HG03469 (cell line): ENCODE measurements at regions not wholly inside any gene's neighbourhood (a gene's known extent, or its start where the extent isn't known, plus 50 kb on each side); places are given as distances from the start of the nearest gene placed in this dataset.

ENCODE experiments used
- ATAC-seq: cut with Tn5 transposase; IDR thresholded peaks from one replicate; pipeline ENCODE4 v1.9.1; 2021; ENCODE audit warnings: mild to moderate bottlenecking, moderate library complexity, moderate number of reproducible peaks; ENCODE audit not compliant: unreplicated experiment

GRCh38 chr12:126847005-126847629 lies 1419.9 kb upstream of the TMEM132C start:
- no peak for ATAC-seq

DNA sequence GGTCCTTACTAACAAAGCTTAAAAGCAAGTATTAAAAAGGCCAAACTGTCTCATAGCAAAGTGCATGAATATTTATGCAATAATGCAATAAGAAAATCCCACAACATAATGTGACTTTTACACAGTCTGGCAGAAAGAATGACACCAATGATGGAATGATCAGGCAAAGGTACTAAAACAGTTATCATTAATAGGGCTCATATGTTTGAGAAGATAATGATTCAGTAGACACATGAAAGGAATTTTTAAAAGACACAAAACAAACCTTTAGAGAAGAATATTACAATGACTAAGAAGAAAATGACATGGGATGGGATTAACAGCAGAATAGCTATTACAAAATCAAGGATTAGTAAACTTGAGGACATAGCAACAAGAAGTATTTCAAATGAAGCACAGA lies 1411.2 kb upstream of the TMEM132C start:
- no peak for ATAC-seq

DNA sequence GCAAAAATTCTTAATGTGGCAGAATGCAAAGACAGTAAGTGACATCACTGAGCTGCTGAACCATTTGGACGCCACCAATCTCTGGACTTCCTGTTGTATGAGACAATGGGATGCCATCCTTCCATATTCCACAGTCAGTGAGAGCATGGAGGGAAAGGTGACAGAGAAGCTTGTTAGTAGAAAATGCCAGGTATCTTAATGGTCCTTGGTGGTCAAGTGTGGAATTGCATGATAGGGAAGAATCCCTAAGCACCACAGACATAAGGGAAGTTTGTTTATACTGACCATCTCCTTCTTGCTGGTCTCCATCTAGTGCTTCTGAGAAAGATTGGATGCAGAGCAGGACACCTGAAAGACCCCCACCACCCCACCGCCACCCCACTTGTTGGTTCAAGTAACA lies 1410.0 kb upstream of the TMEM132C start:
- ATAC-seq = no peak

- no peak for ATAC-seq
Observed at GRCh38 chr12:126858560-126858959, 1408.4 kb upstream of the TMEM132C start.

GRCh38 chr12:126860210-126860609 lies 1406.8 kb upstream of the TMEM132C start:
- ATAC-seq = no peak

DNA sequence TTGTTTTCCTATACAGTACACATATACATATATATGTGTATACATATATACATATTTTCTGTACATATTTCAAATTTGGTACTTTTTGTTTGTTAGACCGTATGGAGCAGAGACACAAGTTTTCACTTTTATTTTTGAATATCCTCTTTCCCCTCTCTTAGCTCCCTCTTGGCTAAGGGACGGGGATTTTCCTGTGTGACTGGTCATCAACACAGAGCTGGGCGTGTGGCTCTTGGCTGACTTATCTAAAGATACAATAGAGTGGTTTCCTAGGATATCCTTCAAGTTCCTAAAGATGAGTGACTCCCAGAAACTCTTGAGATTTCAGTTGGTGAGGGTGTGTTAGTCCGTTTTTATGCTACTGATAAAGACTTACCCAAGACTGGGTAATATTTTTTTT lies 1404.5 kb upstream of the TMEM132C start:
- no peak for ATAC-seq

DNA sequence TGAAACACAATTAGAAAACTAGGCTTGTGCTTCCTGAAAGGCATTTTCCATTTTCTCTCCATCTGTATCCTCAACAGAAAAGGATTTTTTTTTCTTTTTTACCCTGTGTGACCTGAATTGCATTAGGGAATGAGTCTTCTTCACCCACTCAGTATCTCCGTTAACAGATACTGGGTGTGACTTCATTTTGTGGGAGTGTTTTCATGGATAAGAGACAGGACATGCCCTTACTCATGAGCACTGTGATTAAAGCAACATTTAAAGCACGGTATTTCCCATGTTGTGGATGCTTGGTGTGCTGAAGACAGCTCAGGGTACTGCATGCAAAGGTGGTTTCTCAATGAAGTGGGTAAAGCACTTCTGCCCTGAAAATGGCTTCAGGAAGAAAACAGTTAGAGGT lies 1397.3 kb upstream of the TMEM132C start:
- no peak for ATAC-seq

DNA sequence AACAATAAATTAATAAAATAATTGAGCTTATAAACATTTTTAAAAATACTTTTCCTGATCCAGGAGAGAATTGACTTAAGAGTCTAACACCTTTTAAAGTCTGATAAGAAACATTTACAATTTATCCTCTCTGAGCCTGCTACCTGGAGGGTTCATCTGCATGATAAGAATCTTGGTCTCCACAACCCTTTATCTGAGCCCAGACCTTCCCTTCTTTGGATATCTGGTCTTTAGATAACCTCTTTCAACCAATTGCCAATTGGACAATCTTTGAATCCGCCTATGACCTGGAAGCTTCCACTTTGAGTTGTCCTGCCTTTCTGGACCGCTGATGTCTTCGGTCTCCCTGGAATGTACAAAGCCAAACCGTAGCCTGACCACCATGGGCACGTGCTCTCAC lies 1393.3 kb upstream of the TMEM132C start:
- ATAC-seq = no peak

GRCh38 chr12:126874427-126875026 lies 1392.4 kb upstream of the TMEM132C start:
- ATAC-seq = peak; percentile 85

- ATAC-seq = no peak
Observed at GRCh38 chr12:126879842-126880241, 1387.1 kb upstream of the TMEM132C start.

GRCh38 chr12:126883697-126884096 lies 1383.3 kb upstream of the TMEM132C start:
- ATAC-seq = no peak

GRCh38 chr12:126889501-126889900 lies 1377.5 kb upstream of the TMEM132C start:
- no peak for ATAC-seq

GRCh38 chr12:126890097-126890496 lies 1376.9 kb upstream of the TMEM132C start:
- no peak for ATAC-seq

GRCh38 chr12:126891789-126892188 lies 1375.2 kb upstream of the TMEM132C start:
- no peak for ATAC-seq

DNA sequence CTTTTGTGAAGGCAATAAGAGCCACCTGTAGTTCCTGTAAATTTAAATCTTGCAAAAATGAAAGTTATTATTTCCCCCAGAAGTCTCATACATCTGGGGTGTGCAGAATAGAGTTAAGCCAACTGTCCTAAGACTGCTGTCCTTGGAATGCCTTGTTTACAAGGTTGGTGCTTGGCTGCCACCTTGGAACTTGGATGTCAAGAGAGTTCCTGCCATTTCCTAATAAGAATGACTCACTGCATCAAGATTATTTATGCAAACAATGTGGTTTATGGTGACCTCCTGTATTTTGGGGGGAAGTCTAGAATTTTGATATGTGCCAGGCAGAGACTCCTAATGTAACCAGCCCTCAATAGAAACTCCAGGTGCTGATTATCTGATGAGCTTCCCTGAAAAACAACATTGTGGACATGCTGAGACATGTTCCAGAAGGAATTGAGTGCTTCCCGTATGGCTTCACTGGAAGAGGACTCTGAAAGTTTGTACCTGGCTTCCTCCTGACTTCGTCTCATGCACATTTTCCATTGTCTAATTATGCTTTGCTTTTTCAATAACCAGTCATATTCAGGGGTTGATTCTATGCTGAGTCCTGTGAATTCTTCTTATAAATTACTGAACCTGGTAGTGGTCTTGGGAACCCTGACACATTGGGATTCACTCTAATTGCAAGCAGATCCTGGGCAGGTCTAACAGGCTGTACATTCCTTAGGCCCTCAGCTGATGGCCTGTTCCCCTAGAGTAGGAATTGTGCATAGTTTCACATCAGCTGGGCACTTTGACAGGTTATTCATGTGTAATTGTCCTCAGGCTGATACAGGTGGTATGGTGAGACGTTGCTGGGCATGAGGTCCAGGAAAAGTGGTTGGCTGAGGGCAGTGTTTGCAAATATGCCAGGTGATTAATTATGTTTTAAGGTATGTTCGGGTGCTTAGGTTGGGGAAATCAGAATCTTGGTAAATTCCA lies 1370.7 kb upstream of the TMEM132C start:
- ATAC-seq = no peak

DNA sequence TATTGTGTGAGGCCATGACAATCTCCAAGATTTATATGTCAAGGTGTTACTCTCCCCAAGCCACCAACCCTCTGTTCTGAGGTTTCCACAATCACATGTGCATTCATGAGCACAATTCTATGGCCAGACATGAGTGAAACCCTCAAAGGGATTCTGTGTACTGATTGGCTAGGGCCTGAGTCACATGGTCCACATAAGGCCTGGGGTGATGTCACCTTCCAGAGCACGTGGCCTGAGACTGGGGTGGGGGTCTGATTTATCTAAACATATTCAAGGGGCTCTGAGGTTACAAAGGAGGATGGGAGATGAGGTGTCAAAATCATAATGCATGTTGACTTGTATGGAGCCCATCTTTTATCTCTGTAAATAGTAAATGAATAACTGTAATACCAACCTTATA lies 1369.9 kb upstream of the TMEM132C start:
- ATAC-seq = no peak

DNA sequence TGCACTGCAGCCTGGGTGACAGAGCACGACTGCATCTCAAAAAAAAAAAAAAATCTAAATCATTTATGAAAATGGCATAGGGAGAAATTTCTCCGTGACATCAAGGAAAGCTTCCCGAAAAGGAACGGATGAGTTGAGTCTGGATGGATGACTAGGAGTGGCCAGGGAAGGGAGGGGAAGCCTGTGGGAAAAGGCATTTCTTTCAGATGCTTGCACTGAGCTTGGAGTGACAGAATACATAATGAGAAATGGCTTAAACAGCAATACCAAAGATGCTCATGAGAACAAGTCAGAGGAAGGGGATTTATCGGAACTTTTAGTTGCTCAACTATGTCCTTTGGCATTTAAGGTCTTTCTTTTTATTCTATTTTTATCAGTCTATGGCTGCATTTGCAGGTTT lies 1369.2 kb upstream of the TMEM132C start:
- no peak for ATAC-seq

GRCh38 chr12:126898562-126898961 lies 1368.4 kb upstream of the TMEM132C start:
- ATAC-seq = no peak

GRCh38 chr12:126899926-126900792 lies 1366.8 kb upstream of the TMEM132C start:
- ATAC-seq = no peak

GRCh38 chr12:126903027-126903876 lies 1363.7 kb upstream of the TMEM132C start:
- ATAC-seq = no peak
